ENCODE measurements at regions not wholly inside any gene's neighbourhood (a gene's known extent, or its start where the extent isn't known, plus 50 kb on each side); places are given as distances from the start of the nearest gene placed in this dataset.
"Not testable (repeated sequence)": the region's sequence is repeated elsewhere in the genome, so short reads cannot be mapped to it uniquely, and the experiment has no call there.

GRCh38 chr1:96569288-96569687, 152.3 kb upstream of the PTBP2 start:
- DNase-seq = no peak

- DNase-seq = no peak
Observed at GRCh38 chr1:96579636-96580035, 141.9 kb upstream of the PTBP2 start.

GRCh38 chr1:96580920-96581319, 140.7 kb upstream of the PTBP2 start:
- no peak for DNase-seq

DNA sequence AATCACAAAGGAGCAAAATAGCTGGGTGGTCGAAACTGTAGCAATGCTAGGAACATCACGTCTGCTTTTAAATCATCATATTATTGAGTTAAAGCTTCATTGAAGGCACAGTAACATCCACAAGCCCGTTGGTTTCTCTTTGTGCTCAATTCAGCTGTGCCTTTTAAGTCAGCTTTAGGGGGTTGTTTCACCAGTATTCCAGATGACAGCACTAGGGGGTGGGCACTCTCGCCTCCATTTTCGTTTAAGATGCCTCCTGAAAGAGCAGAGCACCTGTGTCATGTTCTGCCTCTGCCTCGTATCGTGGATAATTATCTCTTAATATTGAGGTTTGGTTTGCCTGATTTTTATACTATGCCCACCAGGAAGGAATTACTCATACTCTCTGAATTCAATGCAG, 139.8 kb upstream of the PTBP2 start:
- no peak for DNase-seq

DNA sequence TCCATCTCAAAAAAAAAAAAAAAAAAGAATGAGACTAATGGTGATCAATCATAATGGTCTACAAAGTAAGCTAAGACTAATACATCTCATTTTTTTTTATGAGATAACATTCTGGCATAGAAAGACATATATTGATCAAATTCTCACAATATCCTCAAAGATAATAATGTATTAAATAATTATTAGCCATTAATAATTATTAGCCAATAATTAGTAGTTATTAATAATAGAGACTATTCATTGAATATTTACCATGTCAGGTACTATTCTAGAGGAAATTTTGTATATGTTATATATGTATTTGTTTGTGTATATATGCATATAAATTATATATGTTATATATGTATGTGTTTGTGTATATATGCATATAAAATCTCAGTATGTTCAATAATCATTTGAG, 137.7 kb upstream of the PTBP2 start:
- no peak for DNase-seq

GRCh38 chr1:96587222-96587621, 134.4 kb upstream of the PTBP2 start:
- DNase-seq = no peak

DNA sequence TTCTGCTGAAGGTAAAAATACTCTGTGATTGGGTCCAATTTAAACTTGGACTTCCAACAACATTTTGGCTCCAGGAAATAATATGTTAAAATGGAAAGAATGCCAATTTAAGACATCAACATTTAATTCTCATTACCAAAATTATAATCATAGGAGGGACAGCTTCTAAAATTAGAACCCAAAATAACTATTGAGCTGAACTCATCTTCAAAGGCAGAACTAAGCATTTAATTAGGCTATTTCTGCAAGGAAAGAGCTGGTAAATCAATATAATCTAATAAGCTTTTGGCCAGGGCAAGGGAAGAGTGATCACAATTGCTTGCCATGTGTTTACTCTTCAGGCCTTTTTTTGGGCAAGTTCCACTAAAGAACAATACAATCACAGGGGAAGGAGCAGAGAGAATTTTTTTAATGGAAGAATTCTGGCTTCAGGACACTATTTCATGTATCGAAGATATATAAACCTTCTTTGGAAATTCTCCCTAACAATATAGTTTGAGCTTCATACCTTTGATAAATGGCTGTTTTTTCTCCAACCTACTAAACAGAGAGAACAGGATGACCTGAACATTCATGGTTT, 133.1 kb upstream of the PTBP2 start:
- DNase-seq = no peak

DNA sequence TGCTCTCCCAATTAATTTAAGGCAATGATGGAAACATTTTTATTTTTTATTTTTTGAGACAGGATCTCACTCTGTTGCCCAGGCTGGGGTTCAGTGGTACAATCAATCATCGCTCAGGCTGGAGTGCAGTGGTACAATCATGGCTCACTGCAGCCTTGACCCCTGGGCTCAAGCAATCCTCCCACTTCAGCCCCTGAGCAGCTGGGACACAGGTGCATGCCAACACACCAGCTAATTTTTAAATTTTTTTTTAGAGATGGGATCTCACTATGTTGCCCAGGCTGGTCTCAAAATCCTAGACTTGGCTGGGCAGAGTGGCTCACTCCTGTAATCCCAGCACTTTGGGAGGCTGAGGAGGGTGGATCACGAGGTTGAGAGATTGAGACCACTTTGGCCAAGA, 126.1 kb upstream of the PTBP2 start:
- DNase-seq = not testable (repeated sequence)

DNA sequence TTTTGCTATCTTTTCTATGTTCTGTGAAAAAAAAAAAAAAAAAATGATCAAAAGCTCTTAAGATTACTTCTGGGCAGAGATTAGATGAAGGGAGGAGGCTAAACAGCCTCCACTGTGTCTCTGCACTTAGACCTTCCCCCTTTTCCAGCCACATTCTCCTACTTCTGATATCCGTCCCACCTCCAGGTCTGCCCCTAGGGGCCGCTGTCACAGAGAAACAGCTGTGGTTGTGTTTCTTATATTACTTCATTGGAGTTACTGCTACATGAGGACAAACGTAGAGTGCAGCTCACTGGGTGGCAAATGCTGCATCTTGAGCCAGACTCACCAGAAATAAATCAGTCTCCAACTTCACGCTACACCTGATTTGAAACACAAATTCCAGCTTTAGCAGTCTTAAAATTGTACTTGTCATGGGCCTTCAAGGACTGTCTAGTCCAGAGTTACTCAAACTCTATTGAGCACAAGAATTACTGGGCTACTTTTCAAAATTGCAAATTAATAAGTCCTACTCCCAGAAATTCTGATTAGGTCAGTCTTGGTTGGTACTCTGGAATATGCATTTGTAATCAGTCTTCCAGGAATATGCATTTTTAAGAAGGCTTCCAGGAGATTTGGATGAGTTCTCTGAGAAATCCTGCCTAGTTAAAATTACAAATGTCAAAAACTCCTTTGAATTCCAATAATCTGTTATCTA, 125.2 kb upstream of the PTBP2 start:
- no peak for DNase-seq

DNA sequence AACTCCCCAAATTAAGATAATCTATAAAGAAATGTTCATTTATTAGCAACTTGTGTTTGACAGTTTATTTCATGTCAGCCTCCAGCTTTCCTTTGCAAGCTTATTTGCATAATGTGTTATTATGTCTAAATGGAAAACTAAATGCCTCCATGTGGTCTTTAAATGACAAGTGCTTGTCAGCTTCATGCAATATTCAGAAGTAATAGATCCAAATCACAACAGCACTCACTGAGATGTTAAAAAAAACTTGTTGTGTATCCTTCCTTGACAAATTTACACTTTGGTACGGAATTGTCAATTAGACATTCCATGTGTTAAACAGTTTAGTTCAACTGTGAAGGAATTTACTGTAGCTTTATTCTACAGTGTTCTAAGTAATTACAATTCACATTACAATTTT, 124.4 kb upstream of the PTBP2 start:
- DNase-seq = no peak

GRCh38 chr1:96598416-96599168, 123.0 kb upstream of the PTBP2 start:
- DNase-seq = no peak

DNA sequence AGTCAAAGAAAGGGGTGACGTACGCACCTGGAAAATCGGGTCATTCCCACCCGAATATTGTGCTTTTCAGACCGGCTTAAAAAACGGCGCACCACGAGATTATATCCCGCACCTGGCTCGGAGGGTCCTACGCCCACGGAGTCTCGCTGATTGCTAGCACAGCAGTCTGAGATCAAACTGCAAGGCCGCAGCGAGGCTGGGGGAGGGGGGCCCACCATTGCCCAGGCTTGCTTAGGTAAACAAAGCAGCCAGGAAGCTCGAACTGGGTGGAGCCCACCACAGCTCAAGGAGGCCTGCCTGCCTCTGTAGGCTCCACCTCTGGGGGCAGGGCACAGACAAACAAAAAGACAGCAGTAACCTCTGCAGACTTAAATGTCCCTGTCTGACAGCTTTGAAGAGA, 117.0 kb upstream of the PTBP2 start:
- not testable (repeated sequence) for DNase-seq

DNA sequence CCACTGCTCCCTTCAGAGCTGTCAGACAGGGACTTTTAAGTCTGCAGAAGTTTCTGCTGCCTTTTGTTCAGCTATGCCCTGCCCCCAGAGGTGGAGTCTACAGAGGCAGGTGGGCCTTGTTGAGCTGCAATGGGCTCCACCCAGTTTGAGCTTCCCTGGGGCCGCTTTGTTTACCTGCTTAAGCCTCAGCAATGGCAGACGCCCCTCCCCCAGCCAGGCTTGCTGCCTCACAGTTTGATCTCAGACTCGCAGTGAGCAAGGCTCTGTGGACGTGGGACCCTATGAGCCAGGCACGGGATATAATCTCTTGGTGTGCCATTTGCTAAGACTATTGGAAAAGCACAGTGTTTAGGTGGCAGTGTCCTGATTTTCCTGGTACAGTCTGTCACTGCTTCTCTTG, 104.2 kb upstream of the PTBP2 start:
- DNase-seq = not testable (repeated sequence)

- DNase-seq = no peak
Observed at GRCh38 chr1:96632045-96632664, 89.4 kb upstream of the PTBP2 start.

DNA sequence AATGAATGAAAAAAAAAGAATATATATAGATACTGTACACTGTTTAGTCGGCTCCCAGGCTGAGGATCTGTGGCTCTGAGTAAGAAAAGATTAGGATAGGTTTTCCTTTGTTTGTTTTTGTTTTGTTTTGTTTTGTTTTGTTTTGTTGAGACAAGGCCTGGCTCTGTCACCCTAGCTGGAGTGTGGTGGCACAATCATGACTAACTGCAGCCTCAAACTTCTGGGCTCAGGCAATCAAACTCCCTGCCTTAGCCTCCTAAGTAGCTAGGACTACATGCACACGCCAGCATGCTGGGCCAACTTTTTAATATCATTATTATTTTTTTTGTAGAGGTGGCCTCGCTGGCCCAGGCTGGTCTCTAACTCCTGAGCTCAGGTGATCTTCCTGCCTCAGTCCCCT, 87.9 kb upstream of the PTBP2 start:
- no peak for DNase-seq

- DNase-seq = no peak
Observed at GRCh38 chr1:96634883-96635282, 86.7 kb upstream of the PTBP2 start.

- no peak for DNase-seq
Observed at GRCh38 chr1:96641282-96641681, 80.3 kb upstream of the PTBP2 start.

- no peak for DNase-seq
Observed at GRCh38 chr1:96643519-96643918, 78.1 kb upstream of the PTBP2 start.

DNA sequence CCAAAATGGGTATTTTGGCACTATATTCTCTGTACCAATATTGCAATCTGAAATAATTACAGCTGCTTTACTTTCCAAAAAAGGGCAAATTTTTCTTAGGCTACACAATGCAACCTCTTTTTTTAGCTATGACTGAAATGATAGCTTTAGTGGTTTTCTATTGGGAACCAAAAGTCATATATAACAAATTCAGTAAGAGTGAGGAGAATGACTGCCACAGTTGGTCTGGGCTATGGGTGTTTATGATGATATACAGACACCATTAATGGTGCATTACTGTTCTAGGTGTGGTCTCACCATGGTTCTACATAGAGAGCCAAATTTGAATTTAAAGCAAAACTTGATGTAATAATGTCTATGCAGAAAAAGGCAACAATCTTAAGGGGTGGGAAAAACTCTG, 72.3 kb upstream of the PTBP2 start:
- no peak for DNase-seq

DNA sequence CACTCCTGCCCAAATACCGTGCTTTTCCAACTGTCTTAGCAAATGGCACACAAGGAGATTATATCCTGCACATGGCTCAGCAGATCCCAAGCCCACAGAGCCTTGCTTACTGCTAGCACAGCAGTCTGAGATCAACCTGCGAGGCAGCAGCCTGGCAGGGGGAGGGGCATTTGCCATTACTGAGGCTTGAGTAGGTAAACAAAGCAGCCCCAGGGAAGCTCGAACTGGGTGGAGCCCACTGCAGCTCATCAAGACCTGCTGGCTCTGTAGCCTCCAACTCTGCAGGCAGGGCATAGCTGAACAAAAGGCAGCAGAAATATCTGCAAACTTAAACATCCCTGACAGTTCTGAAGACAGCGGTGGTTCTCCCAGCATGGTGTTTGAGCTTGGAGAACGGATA, 70.1 kb upstream of the PTBP2 start:
- no peak for DNase-seq

DNA sequence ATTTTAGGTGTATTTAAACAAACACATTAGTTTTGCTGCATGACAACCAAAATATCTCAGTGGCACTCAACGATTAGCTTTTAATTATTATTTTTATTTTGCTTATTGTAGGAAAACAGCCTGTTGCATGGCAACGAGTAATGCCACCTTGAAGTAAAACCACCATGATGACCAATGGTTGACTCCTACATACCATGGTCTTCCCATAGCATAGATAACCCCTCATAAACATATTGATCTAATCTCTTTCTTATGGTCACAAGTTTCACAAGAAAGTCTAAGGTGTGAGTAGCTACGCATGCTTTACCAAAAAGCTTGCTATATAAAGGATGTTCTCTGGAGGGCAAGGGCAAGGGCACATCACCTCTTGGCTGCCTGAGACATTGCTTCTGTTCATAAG, 61.5 kb upstream of the PTBP2 start:
- no peak for DNase-seq

- no peak for DNase-seq
Observed at GRCh38 chr1:96660503-96660902, 61.1 kb upstream of the PTBP2 start.
